ENCODE measurements at regions not wholly inside any gene's neighbourhood (a gene's known extent, or its start where the extent isn't known, plus 50 kb on each side); places are given as distances from the start of the nearest gene placed in this dataset.

GRCh38 chr3:150329408-150329807, 78.7 kb upstream of the TSC22D2 start:
- no peak for TF ChIP-seq SIX5 (IDR thresholded peaks at IDR 0.05; ENCODE audit: borderline replicate concordance in 1 of 2, insufficient read depth in 1 of 2, low read depth in 1 of 2, low read length in 2 of 2)
- TF ChIP-seq PCBP1 (IDR thresholded peaks at IDR 0.05; ENCODE audit: low read depth, low read length, poor library complexity, severe bottlenecking) = no peak
- TF ChIP-seq ZNF740 (CRISPR knock-in tag; IDR thresholded peaks at IDR 0.05) = no peak
- TF ChIP-seq ZNF740 (tag; IDR thresholded peaks at IDR 0.05) = no peak
- no peak for TF ChIP-seq SAFB2 (IDR thresholded peaks at IDR 0.05; ENCODE audit: borderline replicate concordance, low read depth, low read length, severe bottlenecking)
